22Rv1 (cell line): ENCODE measurements at regions not wholly inside any gene's neighbourhood (a gene's known extent, or its start where the extent isn't known, plus 50 kb on each side); places are given as distances from the start of the nearest gene placed in this dataset.

ENCODE experiments used
- CTCF ChIP-seq: fragments of 450-650 bp; IDR thresholded peaks from 2 replicates; pipeline ENCODE4 v1.5.1; 2017; ENCODE audit warnings: mild to moderate bottlenecking
- ZFX ChIP-seq: fragments of 450-650 bp; IDR thresholded peaks from 2 replicates; pipeline ENCODE4 v1.6.1; 2017; ENCODE audit warnings: antibody characterized with exemption, borderline replicate concordance

DNA sequence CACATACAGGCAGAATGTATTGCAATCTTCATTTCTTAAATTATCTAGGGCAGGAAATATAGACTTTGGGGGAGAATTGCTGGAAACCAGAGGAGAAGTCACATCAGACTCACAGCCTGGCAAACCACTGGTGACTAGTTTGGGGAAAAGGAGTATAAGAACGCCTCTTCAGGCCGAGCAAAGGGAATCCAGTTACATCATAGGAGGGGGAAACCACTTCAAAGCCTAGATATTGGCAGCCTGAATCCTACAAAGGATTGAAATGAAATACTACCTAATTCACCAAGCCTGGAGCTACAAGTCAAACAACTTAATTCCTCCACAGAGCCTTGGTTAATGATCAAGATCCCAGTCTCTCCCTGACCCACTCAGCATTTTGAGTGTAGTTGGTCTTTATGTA is 121.7 kb downstream of the SLC30A10 start:
- TF ChIP-seq CTCF (no peak), ZFX (no peak)
